ENCODE measurements at regions not wholly inside any gene's neighbourhood (a gene's known extent, or its start where the extent isn't known, plus 50 kb on each side); places are given as distances from the start of the nearest gene placed in this dataset.

DNA sequence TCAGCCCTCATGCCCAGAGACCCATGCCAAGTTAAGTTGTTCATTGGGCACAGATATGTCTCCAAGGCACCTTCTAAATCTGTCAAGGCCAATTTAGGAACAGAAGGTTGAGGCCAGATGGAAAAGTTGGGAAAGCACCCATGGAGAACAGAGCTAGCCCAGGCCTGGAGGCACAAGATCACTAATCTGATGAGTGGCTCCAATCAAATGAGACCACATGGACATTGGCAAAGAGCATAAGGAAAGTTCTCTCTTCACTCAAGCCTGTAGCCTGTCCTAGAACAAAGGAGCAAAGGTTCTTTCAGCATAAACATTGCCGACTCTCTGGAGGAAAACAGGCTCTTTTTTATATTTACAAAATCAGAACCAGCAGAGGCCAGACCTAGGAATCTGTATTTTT is 154.8 kb downstream of the RNF152 start:
- Histone ChIP-seq H3K27ac (peak overlapping the region; percentile 86 to 96), H3K4me3 (no peak overlapping the region)
- TF ChIP-seq CTCF (IDR thresholded peaks at IDR 0.05): no peak
- DNase-seq (ENCODE audit: low spot score): peak; percentile 87

DNA sequence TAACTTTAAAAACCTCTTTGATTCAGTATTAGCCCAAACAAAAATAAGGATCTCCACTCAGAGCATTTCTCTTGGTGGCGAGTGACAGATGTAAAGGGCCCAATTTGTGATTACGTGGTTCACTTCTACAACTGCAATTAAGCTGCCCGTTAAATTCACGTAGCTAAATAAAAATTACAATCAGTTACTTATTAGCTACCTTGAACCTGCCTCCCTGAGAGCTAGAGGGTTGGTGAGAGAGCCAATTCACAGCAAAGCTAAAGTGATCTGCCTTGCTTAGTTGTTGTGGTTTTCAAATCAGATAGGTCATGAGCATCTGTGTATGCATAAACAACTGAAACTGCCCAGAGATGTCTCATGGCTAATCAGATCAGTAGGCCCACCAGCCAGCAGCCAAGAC is 156.7 kb downstream of the RNF152 start:
- TF ChIP-seq CTCF (IDR thresholded peaks at IDR 0.05): no peak

DNA sequence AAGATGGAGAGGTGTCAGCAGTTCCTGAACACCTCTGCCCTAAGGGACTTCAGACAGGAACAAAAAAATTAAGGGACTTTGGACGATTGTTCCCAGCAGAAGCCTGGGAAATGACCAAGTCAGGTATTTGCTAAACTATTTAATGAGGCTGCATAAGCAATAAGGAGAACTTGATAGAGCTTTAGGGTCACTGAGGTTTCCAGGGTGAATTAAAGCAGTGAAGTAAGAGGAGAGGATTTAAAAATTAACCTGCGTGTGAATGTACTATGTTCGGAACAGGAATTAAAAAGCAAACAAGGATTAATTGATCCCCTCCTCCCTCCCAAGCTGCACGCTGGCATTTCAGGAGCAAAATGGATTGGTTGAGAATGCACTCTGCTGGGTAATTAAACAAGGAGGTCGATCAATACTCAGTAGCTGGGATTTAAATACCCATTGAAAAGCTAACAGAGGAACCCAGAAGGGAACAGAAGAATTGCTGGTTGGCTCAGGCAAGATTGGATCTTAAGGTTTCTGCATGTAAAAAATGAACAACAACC is 157.2 kb downstream of the RNF152 start:
- TF ChIP-seq CTCF (IDR thresholded peaks at IDR 0.05): no peak
- Histone ChIP-seq H3K27ac (peak overlapping the region; percentile 58 to 96), H3K4me3 (no peak overlapping the region)
- no peak for DNase-seq (ENCODE audit: low spot score)

More for the DNA sequence above, 156.7 kb downstream of the RNF152 start:
- Histone ChIP-seq H3K27ac (peak overlapping the region; percentile 86 to 96), H3K4me3 (no peak overlapping the region)
- DNase-seq (ENCODE audit: low spot score): no peak

GRCh38 chr18:61734396-61734795 is 158.4 kb downstream of the RNF152 start:
- peak overlapping the region; percentile 90 to 96 for H3K27ac ChIP-seq
- H3K4me3 ChIP-seq: no peak overlapping the region
- no peak for DNase-seq (ENCODE audit: low spot score)
- TF ChIP-seq CTCF (IDR thresholded peaks at IDR 0.05): no peak

DNA sequence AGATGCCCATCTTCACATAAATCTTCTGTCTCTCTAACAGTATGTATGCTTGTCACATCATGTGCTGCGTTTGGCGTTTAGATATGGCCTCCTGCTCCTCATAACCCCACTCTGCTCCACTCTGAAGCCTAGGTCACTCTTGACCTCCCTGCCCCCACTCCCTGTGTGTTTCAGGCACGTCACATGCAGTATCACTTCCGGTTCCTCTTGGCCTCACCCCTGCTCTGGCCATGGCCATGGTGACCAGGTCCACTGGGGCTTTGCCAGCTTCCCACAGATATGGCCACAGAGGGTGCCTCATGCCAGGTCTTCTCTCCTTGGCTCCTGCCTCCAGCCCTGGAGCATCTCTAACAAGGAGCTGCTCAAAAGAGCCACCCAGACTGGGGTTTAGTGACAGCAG is 160.0 kb downstream of the RNF152 start:
- DNase-seq (ENCODE audit: low spot score): no peak
- Histone ChIP-seq H3K27ac (peak overlapping the region; percentile 90 to 96), H3K4me3 (no peak overlapping the region)
- TF ChIP-seq CTCF (IDR thresholded peaks at IDR 0.05): no peak

GRCh38 chr18:61731693-61732376 is 161.0 kb downstream of the RNF152 start:
- peak overlapping the region; percentile 90 to 96 for H3K27ac ChIP-seq
- no peak overlapping the region for H3K4me3 ChIP-seq
- no peak for TF ChIP-seq CTCF (IDR thresholded peaks at IDR 0.05)
- DNase-seq (ENCODE audit: low spot score): no peak

GRCh38 chr18:61731178-61731577 is 161.6 kb downstream of the RNF152 start:
- no peak for DNase-seq (ENCODE audit: low spot score)
- Histone ChIP-seq H3K27ac (peak overlapping the region; percentile 90 to 96), H3K4me3 (no peak overlapping the region)
- no peak for TF ChIP-seq CTCF (IDR thresholded peaks at IDR 0.05)

Data from coronary artery (tissue), 2 donors.